ENCODE measurements at regions not wholly inside any gene's neighbourhood (a gene's known extent, or its start where the extent isn't known, plus 50 kb on each side); places are given as distances from the start of the nearest gene placed in this dataset.

DNA sequence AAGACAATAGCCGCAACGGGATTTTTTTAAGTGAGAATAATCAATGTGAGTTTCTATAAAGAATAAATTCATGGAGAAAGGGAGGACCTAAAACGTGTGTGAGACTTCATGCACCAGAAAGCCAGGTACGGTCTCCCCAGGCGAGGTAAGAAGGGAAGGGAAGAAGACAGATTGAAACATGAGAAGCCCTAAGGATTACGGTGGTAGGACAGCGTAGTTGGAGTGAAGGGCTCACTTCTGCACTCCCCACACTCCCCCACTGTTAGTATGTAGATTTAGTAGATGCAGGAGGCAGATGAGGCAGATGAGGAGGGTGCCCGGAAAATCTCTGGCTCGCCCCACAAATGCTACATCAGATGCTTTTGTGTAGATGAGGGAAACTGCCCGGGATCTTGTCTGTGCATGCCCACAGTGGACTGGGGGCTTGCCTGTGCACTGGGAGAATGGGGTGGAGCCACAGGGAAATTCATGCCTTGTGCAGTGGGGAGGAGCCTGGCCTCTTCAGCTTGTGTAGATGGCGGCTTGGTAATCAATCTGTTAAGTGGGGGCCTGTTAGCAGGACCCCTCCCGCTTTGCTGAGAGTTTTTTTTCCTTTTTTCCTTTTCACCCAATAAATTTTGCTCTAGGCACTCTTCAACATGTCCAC lies 1544.5 kb upstream of the TENM3 start:
- TF ChIP-seq GABPA (IDR thresholded peaks at IDR 0.05; ENCODE audit: low read depth) (no peak), CTCF (IDR thresholded peaks at IDR 0.05; ENCODE audit: insufficient read depth, low read length) (no peak)
- no peak for DNase-seq (ENCODE audit: low read depth in 1 of 2, low spot score in 1 of 2)
- H3K4me3 ChIP-seq (replicated peaks; ENCODE audit: insufficient read depth, low read length): no peak overlapping the region
- no peak overlapping the region for H3K27ac ChIP-seq (replicated peaks)
- no peaks in the 10 kb centered on the region for H3K27me3 ChIP-seq (ENCODE audit: insufficient read depth, poor library complexity, severe bottlenecking)

DNA sequence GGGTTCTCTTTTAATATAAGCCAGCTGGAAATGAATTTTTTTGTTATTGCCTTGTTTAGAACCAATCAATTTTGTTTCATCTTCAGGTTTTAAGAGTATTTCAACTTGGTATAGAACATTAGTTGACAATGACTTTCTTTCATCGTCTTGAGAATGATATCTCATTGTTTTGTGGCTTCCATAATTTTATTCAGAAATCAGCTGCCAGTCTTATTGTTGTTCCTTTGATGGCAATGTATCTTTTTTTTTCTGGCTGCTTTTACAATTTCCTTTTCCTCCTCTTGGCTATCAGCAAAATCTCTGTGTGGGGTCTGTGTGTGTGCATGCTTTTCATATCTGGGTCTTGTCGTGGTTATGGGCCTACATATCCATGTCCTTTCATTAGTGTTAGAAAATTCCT lies 1536.4 kb upstream of the TENM3 start:
- Histone ChIP-seq H3K27ac (replicated peaks) (no peak overlapping the region), H3K27me3 (ENCODE audit: insufficient read depth, poor library complexity, severe bottlenecking) (no peaks in the 10 kb centered on the region), H3K4me3 (replicated peaks; ENCODE audit: insufficient read depth, low read length) (no peak overlapping the region)
- TF ChIP-seq CTCF (IDR thresholded peaks at IDR 0.05; ENCODE audit: insufficient read depth, low read length) (no peak), GABPA (IDR thresholded peaks at IDR 0.05; ENCODE audit: low read depth) (no peak), REST (IDR thresholded peaks at IDR 0.05; ENCODE audit: insufficient replicate concordance, low read depth) (no peak), POLR2AphosphoS5 (IDR thresholded peaks at IDR 0.05; ENCODE audit: low read depth) (no peak)
- no peak for DNase-seq (ENCODE audit: low read depth in 1 of 2, low spot score in 1 of 2)

- Histone ChIP-seq H3K4me3 (replicated peaks; ENCODE audit: insufficient read depth, low read length) (no peak overlapping the region), H3K27ac (replicated peaks) (no peak overlapping the region), H3K27me3 (ENCODE audit: insufficient read depth, poor library complexity, severe bottlenecking) (no peaks in the 10 kb centered on the region)
- no peak for DNase-seq (ENCODE audit: low read depth in 1 of 2, low spot score in 1 of 2)
- TF ChIP-seq REST (IDR thresholded peaks at IDR 0.05; ENCODE audit: insufficient replicate concordance, low read depth) (no peak), SPI1 (IDR thresholded peaks at IDR 0.05; ENCODE audit: borderline replicate concordance, low read depth) (no peak), GABPA (IDR thresholded peaks at IDR 0.05; ENCODE audit: low read depth) (no peak), POLR2AphosphoS5 (IDR thresholded peaks at IDR 0.05; ENCODE audit: low read depth) (no peak), CTCF (IDR thresholded peaks at IDR 0.05; ENCODE audit: insufficient read depth, low read length) (no peak)
These were observed 1532.4 kb upstream of the TENM3 start for GRCh38 chr4:180710628-180711337.

Data from HL-60 (cell line).